ENCODE measurements at regions not wholly inside any gene's neighbourhood (a gene's known extent, or its start where the extent isn't known, plus 50 kb on each side); places are given as distances from the start of the nearest gene placed in this dataset.

DNA sequence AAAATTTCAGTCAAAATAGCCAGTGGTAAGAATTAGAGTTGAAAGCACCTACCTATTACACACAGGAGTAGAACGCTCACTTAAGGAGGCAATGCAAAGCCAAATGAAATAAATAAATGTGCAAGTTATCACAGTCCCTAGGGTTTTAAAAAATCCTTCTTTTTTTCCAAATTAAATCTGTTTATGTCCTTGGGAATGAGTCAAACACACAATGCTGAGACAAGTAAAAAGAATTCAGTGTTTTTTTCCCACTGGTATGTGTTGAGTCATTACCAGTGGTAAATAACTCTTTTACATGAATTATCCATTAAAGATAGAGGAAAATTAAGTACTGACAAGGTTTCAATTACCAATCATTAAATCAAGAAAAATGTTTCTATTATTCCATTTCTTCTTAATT is 438.6 kb downstream of the TNS3 start (continued):
- TF ChIP-seq, protein P1, sequence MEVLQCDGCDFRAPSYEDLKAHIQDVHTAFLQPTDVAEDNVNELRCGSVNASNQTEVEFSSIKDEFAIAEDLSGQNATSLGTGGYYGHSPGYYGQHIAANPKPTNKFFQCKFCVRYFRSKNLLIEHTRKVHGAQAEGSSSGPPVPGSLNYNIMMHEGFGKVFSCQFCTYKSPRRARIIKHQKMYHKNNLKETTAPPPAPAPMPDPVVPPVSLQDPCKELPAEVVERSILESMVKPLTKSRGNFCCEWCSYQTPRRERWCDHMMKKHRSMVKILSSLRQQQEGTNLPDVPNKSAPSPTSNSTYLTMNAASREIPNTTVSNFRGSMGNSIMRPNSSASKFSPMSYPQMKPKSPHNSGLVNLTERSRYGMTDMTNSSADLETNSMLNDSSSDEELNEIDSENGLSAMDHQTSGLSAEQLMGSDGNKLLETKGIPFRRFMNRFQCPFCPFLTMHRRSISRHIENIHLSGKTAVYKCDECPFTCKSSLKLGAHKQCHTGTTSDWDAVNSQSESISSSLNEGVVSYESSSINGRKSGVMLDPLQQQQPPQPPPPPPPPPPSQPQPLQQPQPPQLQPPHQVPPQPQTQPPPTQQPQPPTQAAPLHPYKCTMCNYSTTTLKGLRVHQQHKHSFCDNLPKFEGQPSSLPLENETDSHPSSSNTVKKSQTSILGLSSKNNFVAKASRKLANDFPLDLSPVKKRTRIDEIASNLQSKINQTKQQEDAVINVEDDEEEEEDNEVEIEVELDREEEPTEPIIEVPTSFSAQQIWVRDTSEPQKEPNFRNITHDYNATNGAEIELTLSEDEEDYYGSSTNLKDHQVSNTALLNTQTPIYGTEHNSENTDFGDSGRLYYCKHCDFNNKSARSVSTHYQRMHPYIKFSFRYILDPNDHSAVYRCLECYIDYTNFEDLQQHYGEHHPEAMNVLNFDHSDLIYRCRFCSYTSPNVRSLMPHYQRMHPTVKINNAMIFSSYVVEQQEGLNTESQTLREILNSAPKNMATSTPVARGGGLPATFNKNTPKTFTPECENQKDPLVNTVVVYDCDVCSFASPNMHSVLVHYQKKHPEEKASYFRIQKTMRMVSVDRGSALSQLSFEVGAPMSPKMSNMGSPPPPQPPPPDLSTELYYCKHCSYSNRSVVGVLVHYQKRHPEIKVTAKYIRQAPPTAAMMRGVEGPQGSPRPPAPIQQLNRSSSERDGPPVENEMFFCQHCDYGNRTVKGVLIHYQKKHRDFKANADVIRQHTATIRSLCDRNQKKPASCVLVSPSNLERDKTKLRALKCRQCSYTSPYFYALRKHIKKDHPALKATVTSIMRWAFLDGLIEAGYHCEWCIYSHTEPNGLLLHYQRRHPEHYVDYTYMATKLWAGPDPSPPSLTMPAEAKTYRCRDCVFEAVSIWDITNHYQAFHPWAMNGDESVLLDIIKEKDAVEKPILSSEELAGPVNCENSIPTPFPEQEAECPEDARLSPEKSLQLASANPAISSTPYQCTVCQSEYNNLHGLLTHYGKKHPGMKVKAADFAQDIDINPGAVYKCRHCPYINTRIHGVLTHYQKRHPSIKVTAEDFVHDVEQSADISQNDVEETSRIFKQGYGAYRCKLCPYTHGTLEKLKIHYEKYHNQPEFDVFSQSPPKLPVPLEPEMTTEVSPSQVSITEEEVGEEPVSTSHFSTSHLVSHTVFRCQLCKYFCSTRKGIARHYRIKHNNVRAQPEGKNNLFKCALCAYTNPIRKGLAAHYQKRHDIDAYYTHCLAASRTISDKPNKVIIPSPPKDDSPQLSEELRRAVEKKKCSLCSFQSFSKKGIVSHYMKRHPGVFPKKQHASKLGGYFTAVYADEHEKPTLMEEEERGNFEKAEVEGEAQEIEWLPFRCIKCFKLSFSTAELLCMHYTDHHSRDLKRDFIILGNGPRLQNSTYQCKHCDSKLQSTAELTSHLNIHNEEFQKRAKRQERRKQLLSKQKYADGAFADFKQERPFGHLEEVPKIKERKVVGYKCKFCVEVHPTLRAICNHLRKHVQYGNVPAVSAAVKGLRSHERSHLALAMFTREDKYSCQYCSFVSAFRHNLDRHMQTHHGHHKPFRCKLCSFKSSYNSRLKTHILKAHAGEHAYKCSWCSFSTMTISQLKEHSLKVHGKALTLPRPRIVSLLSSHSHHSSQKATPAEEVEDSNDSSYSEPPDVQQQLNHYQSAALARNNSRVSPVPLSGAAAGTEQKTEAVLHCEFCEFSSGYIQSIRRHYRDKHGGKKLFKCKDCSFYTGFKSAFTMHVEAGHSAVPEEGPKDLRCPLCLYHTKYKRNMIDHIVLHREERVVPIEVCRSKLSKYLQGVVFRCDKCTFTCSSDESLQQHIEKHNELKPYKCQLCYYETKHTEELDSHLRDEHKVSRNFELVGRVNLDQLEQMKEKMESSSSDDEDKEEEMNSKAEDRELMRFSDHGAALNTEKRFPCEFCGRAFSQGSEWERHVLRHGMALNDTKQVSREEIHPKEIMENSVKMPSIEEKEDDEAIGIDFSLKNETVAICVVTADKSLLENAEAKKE (CRISPR knock-in tag; IDR thresholded peaks at IDR 0.05): no peak
- TF ChIP-seq, protein P2, sequence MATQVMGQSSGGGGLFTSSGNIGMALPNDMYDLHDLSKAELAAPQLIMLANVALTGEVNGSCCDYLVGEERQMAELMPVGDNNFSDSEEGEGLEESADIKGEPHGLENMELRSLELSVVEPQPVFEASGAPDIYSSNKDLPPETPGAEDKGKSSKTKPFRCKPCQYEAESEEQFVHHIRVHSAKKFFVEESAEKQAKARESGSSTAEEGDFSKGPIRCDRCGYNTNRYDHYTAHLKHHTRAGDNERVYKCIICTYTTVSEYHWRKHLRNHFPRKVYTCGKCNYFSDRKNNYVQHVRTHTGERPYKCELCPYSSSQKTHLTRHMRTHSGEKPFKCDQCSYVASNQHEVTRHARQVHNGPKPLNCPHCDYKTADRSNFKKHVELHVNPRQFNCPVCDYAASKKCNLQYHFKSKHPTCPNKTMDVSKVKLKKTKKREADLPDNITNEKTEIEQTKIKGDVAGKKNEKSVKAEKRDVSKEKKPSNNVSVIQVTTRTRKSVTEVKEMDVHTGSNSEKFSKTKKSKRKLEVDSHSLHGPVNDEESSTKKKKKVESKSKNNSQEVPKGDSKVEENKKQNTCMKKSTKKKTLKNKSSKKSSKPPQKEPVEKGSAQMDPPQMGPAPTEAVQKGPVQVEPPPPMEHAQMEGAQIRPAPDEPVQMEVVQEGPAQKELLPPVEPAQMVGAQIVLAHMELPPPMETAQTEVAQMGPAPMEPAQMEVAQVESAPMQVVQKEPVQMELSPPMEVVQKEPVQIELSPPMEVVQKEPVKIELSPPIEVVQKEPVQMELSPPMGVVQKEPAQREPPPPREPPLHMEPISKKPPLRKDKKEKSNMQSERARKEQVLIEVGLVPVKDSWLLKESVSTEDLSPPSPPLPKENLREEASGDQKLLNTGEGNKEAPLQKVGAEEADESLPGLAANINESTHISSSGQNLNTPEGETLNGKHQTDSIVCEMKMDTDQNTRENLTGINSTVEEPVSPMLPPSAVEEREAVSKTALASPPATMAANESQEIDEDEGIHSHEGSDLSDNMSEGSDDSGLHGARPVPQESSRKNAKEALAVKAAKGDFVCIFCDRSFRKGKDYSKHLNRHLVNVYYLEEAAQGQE (IDR thresholded peaks at IDR 0.05; ENCODE audit: unreplicated experiment): no peak
- TF ChIP-seq ZNF331 (CRISPR knock-in tag; IDR thresholded peaks at IDR 0.05; ENCODE audit: low read depth) (no peak), EZH2phosphoT487 (IDR thresholded peaks at IDR 0.05; ENCODE audit: unreplicated experiment) (no peak)

DNA sequence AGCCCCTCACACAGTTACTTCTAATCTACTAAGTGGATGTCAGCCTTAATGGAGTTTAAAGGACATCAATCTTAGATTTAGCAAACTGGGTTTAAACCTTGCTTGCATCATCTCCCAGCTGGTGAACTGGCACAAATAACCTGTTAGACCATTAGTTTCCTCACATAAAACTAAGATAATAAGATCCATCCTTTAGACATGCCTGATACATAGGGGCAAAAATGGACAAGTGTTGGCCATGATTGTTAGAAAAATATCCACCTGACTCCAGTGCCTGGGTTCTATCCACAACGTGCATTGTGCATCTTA is 439.1 kb downstream of the TNS3 start:
- DNase-seq (ENCODE audit: low spot score): no peak
- Histone ChIP-seq H3K4me3 (no peak overlapping the region), H3K27ac (ENCODE audit: low read depth) (no peak overlapping the region), H4K20me1 (replicated peaks; ENCODE audit: insufficient read depth) (no peaks in the 10 kb centered on the region), H3F3A (replicated peaks; ENCODE audit: low read depth) (no peaks in the 10 kb centered on the region), H3K9me2 (ENCODE audit: insufficient read depth) (no peaks in the 10 kb centered on the region), H3K27me3 (ENCODE audit: insufficient read depth) (no peaks in the 10 kb centered on the region), H3K36me3 (ENCODE audit: insufficient read depth) (no peaks in the 10 kb centered on the region), H3K4me2 (no peak overlapping the region), H3K4me1 (ENCODE audit: insufficient read depth) (peaks cover 5% of the 10 kb centered on the region; the same call in 1 of the 2 replicates), H3K79me2 (replicated peaks; ENCODE audit: insufficient read depth) (no peaks in the 10 kb centered on the region), H2AFZ (no peak overlapping the region)
- Mint-ChIP-seq H3K36me3 (ENCODE audit: low read depth) (no peaks in the 10 kb centered on the region), H3K4me3 (no peak overlapping the region), H3K9me3 (no peaks in the 10 kb centered on the region), H3K4me1 (no peaks in the 10 kb centered on the region), H3K27me3 (ENCODE audit: insufficient read depth, low read depth, poor library complexity) (no peaks in the 10 kb centered on the region), H3K27ac (no peak overlapping the region)
- TF ChIP-seq, protein P2 (IDR thresholded peaks at IDR 0.05; ENCODE audit: unreplicated experiment): no peak
- no peak for TF ChIP-seq NANOG (IDR thresholded peaks at IDR 0.05; ENCODE audit: borderline replicate concordance)
- no peak for TF ChIP-seq ETS1 (IDR thresholded peaks at IDR 0.05)
- no peak for TF ChIP-seq POLR2AphosphoS5 (IDR thresholded peaks at IDR 0.05; ENCODE audit: low read depth)
- TF ChIP-seq, protein P3, sequence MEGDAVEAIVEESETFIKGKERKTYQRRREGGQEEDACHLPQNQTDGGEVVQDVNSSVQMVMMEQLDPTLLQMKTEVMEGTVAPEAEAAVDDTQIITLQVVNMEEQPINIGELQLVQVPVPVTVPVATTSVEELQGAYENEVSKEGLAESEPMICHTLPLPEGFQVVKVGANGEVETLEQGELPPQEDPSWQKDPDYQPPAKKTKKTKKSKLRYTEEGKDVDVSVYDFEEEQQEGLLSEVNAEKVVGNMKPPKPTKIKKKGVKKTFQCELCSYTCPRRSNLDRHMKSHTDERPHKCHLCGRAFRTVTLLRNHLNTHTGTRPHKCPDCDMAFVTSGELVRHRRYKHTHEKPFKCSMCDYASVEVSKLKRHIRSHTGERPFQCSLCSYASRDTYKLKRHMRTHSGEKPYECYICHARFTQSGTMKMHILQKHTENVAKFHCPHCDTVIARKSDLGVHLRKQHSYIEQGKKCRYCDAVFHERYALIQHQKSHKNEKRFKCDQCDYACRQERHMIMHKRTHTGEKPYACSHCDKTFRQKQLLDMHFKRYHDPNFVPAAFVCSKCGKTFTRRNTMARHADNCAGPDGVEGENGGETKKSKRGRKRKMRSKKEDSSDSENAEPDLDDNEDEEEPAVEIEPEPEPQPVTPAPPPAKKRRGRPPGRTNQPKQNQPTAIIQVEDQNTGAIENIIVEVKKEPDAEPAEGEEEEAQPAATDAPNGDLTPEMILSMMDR (conservative IDR thresholded peaks at IDR 0.05; ENCODE audit: low read depth in 2 of 2): no peak
- no peak for TF ChIP-seq STAT1 (IDR thresholded peaks at IDR 0.05; ENCODE audit: unreplicated experiment)
- no peak for TF ChIP-seq ZNF331 (CRISPR knock-in tag; IDR thresholded peaks at IDR 0.05; ENCODE audit: low read depth)
- no peak for ATAC-seq
